IPS-NIHi7 (cell line): ENCODE measurements at regions not wholly inside any gene's neighbourhood (a gene's known extent, or its start where the extent isn't known, plus 50 kb on each side); places are given as distances from the start of the nearest gene placed in this dataset.
"Not testable (repeated sequence)": the region's sequence is repeated elsewhere in the genome, so short reads cannot be mapped to it uniquely, and the experiment has no call there.

Experiments
- DNase-seq: peaks from one replicate; pipeline ENCODE4 v3.0.0; 2012; ENCODE audit warnings: mixed read lengths; ENCODE audit errors: extremely low spot score

GRCh38 chr3:125697979-125698640 lies 102.8 kb upstream of the OSBPL11 start:
- not testable (repeated sequence) for DNase-seq

- DNase-seq, result no peak
Observed at GRCh38 chr3:125715651-125716050, 120.4 kb upstream of the OSBPL11 start.

- not testable (repeated sequence) for DNase-seq
Observed at GRCh38 chr3:125732151-125732550, 136.9 kb upstream of the OSBPL11 start.

DNA sequence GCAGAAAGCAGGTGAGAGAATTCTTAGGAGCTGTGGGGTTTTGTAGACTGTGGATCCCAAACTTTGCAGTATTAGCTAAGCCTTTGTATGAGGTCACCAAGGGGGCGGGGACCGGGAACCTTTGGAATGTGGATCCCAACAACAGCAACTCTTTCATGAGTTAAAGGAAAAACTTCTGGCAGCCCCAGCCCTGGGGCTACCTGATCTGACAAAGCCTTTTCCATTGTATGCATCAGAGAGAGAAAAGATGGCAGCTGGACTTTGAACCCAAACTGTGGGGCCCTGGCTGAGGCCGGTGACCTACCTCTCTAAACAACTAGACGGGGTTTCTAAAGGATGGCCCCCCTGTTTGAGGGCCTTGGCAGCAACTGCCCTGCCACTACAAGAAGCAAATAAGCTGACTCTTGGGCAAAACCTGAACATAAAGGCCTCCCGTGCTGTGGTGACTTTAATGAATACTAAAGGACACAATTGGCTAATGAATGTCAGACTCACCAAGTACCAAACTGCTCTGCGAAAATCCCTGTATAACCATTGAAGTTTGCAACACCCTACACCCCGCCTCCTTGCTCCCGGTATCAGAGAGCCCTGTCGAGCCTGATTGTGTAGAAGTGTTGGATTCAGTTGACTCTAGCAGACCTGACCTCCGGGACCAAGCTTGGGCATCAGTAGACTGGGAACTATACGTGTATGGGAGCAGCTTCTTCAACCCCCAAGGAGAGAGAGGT lies 146.9 kb upstream of the OSBPL11 start:
- not testable (repeated sequence) for DNase-seq

DNA sequence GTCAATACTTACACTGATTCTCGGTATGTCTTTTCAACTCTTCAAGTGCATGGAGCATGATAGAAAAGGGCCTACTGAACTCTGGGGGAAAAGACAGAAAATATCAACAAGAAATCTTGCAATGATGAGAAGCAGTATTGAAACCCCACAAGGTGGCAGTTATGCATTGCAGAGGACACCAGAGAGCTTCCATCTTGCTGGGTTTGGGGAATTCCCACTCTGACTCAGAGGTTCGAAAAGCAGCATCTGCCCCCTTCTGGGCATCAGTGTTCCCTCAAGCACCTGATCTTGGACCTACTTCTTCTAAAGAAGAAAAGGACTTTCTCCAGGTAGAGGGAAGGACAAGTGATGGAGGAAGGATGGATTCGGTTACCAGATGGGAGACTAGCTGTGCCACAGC lies 147.5 kb upstream of the OSBPL11 start:
- peak; percentile 26 for DNase-seq

DNA sequence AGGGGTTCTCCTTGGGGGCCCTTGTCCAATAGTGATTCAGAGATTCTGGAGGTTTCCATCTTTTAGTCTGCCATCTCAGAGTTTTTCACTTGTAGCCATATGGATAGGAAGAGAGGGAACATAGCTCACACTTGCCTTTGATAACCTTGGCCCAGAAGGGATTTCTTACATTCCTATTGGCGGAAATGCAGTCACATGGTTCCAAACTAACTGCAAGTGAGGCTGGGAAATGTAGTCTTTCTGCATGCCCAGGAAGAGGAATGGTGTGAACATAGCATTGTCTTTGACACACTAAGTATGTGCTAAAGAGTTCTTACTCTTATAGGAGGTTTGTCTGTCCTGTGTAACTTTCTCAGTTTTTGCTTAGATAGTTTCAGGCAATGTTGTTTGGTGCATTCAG lies 161.8 kb upstream of the OSBPL11 start:
- DNase-seq, result not testable (repeated sequence)

- not testable (repeated sequence) for DNase-seq
Observed at GRCh38 chr3:125758641-125759130, 163.4 kb upstream of the OSBPL11 start.

GRCh38 chr3:125762601-125763000 lies 167.3 kb upstream of the OSBPL11 start:
- DNase-seq, result not testable (repeated sequence)

GRCh38 chr3:125766285-125766826 lies 171.1 kb upstream of the OSBPL11 start:
- DNase-seq, result peak; percentile 56

DNA sequence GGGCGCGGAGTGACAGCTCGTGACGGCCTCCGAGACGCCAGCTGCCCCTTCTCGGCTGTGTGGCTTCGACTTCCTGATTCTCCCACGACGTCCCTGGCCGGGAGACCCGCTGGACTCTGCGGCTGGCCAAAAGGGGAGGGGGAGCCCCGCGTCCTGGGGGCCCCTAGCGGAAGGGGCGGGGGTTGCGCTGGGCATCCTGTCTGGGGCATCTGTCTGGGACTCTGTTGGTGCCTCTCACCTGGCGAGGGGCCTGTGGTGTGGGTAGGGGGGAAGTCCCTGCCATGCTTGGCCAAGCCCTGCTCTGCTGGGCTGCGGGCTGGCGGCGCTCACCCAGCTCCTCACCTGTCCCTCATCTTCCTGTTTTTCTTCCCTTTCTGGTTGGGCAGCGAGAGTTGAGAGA lies 171.6 kb upstream of the OSBPL11 start:
- not testable (repeated sequence) for DNase-seq

- no peak for DNase-seq
Observed at GRCh38 chr3:125767641-125768040, 172.3 kb upstream of the OSBPL11 start.

- not testable (repeated sequence) for DNase-seq
Observed at GRCh38 chr3:125768821-125769220, 173.5 kb upstream of the OSBPL11 start.

GRCh38 chr3:125771506-125771905 lies 176.2 kb upstream of the OSBPL11 start:
- not testable (repeated sequence) for DNase-seq

DNA sequence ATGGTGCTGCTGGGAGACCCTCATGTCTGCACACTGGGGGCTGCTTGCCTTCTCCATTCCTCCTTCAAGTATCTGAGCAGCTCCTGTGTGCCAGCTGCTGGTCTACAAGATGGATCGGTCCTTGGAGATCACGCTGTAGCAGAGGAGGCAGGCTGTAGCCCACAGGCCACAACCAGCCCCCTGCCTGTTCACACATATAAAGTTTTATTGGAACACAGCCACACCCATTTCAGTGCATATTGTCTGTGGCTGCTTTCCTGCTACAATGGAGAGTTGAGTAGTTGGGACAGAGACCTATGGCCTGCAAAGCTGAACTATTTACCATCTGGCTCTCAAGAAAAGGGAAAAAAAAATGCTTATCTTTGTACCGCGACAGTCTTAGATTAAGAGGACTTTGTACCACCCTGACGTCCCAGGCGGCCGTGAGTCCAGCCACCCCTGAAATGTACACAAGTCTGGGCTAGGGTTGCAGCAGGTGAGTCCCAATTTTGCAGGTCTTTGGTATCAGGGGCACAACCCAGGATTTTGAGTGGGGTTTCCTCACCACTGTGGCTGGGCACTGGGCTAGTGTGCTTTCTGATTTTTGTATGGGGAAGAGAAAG lies 179.2 kb upstream of the OSBPL11 start:
- not testable (repeated sequence) for DNase-seq

- not testable (repeated sequence) for DNase-seq
Observed at GRCh38 chr3:125775106-125775505, 179.8 kb upstream of the OSBPL11 start.

DNA sequence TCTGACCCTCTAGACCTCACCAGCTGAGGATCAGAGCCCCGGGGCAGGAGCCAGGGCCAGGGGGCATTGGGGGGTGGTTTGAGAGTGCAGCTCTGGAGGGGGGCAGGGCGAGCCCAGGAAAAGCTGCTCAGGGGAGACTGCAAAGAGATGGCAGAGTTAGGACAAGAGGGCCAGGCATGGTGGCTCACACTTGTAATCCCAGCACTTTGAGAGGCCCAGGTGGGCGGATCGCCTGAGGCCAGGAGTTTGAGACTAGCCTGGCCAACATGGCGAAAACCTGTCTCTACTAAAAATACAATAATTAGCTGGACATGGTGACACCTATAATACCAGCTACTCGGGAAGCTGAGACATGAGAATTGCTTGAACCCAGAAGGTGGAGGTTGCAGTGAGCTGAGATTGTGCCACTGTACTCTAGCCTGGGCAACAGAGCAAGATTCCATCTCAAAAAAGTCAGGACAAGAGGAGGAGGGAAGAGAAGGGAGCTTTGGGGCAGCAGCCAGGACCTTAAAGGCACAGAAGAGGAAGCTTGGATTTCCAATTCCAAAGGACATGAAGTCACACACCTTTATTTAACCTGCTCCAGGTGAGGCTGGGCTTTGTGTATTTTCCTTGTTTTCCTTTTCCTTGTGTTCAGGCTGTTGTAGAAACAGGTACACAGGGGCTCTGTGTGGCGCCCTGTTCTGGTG lies 180.5 kb upstream of the OSBPL11 start:
- DNase-seq, result not testable (repeated sequence)

DNA sequence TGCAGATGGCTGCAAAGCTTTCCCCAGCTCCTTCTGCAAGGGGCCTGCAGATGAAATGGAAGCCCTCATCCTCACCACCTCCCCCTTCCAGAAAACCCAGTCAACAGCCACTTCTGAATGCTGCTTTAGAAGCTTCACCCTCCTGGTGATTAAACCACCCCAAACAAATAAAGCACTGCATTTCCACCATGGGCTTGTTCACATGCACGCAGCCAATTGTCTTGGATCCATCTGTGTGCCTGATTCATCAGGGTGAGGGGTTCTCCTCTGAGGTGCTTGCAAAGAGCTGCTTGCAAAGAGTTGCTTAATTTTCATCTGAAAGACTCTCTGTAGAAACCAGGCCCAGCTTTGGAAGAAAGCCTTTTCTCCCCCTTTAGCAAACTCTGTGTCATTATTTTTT lies 184.0 kb upstream of the OSBPL11 start:
- not testable (repeated sequence) for DNase-seq

GRCh38 chr3:125779918-125780317 lies 184.6 kb upstream of the OSBPL11 start:
- DNase-seq, result not testable (repeated sequence)

DNA sequence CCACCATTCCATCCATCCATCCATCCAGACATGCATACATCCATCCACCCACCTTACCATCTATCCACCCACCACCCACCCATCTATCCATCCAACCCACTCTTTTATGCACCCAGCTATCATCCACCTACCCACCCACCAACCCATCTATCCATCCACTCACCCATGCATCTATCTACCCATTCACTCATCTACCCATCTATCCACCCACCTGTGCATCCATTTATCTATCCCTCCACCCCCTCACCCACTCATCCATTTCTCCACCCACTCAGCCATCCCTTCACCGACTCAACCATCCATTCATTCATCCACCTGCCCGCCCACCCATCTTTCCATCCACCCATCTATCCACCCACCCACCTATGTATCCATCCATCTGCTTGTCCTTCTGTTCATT lies 186.4 kb upstream of the OSBPL11 start:
- not testable (repeated sequence) for DNase-seq

DNA sequence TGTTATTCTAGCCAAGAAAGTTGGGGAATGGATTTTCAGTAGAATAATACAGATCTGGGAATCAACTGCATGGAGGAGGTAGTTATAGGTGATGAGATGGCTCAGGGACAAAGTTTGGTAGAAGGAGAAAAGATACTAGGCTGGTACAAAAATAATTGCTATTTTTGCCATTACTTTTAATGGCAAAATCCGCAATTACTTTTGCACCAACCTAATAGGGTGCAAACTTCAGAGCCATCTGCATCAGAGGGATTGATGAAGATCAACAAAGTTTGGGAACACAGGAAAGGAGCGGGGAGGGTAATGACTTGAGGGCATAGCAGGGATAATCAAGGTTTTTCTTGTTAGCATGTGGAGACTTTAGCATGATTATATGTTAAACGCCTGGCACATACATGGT lies 178.7 kb upstream of the ROPN1B start:
- DNase-seq, result not testable (repeated sequence)

DNA sequence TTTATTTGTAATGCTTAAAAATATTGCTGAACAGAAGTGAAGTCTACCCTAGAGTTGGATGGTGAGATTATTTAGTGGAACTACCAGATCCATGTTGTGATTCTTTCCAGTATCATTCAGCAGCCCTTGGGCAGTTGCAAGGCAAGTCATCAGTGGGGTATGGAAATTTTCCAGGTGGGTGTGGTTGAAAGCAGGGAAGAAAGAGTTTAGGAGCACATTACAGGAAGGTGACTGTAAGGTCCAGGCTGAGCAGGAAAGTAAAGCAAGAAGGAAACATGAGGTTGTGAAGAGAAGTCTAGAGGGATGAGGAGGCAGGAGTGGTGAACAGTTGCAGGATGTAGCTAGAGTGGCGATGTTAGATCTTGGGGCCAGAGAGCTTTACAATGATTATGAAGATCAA lies 178.0 kb upstream of the ROPN1B start:
- DNase-seq, result not testable (repeated sequence)

DNA sequence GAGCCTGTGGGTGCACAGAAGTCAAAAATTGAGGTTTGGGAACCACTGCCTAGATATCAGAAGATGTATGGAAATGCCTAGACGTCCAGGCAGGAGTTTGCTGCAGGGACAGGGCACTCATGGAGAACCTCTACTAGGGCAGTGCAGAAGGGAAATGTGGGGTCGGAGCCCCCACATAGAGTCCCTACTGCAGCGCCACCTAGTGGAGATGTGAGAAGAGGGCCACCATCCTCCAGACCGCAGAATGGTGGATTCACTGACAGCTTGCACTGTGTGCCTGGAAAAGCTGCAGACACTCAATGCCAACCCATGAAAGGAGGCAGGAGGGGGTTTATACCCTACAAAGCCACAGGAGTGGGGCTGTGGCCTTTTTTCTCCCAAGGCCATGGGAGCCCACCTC lies 159.0 kb upstream of the ROPN1B start:
- DNase-seq, result not testable (repeated sequence)
